ENCODE measurements at regions not wholly inside any gene's neighbourhood (a gene's known extent, or its start where the extent isn't known, plus 50 kb on each side); places are given as distances from the start of the nearest gene placed in this dataset.

GRCh38 chr4:56757821-56758411, 63.6 kb downstream of the SPINK2 start:
- no peak for DNase-seq

- DNase-seq, result no peak
Observed at GRCh38 chr4:56757261-56757746, 64.2 kb downstream of the SPINK2 start.

- DNase-seq, result no peak
Observed at GRCh38 chr4:56755901-56756300, 65.6 kb downstream of the SPINK2 start.

GRCh38 chr4:56752985-56753384, 68.5 kb downstream of the SPINK2 start:
- DNase-seq, result no peak

- no peak for DNase-seq
Observed at GRCh38 chr4:56750231-56750630, 69.1 kb upstream of the HOPX start.

GRCh38 chr4:56748271-56748670, 67.2 kb upstream of the HOPX start:
- DNase-seq, result no peak

GRCh38 chr4:56746639-56747038, 65.5 kb upstream of the HOPX start:
- DNase-seq, result no peak

GRCh38 chr4:56745042-56745441, 63.9 kb upstream of the HOPX start:
- no peak for DNase-seq

- DNase-seq, result no peak
Observed at GRCh38 chr4:56744030-56744429, 62.9 kb upstream of the HOPX start.

GRCh38 chr4:56743550-56743949, 62.5 kb upstream of the HOPX start:
- peak; percentile 45 for DNase-seq

GRCh38 chr4:56742080-56742871, 61.2 kb upstream of the HOPX start:
- no peak for DNase-seq

GRCh38 chr4:56741595-56741994, 60.5 kb upstream of the HOPX start:
- DNase-seq, result no peak

GRCh38 chr4:56739066-56739777, 58.1 kb upstream of the HOPX start:
- no peak for DNase-seq

- DNase-seq, result no peak
Observed at GRCh38 chr4:56737666-56738065, 56.6 kb upstream of the HOPX start.

GRCh38 chr4:56733352-56733751, 52.3 kb upstream of the HOPX start:
- no peak for DNase-seq

- no peak for DNase-seq
Observed at GRCh38 chr4:56732301-56732700, 51.2 kb upstream of the HOPX start.

- DNase-seq, result no peak
Observed at GRCh38 chr4:56731857-56732256, 50.8 kb upstream of the HOPX start.

All from NCI-H748 treated with DMSO at 0.1 percent for 48 hours (cell line).